ENCODE measurements at regions not wholly inside any gene's neighbourhood (a gene's known extent, or its start where the extent isn't known, plus 50 kb on each side); places are given as distances from the start of the nearest gene placed in this dataset.

GRCh38 chr3:168436245-168436724, 340.6 kb upstream of the GOLIM4 start:
- H3K36me3 Mint-ChIP-seq (ENCODE audit: low read depth): no peaks in the 10 kb centered on the region
- DNase-seq (no peak), ATAC-seq (ENCODE audit: low read depth) (no peak)
- H3K4me1 Mint-ChIP-seq: no peaks in the 10 kb centered on the region
- ChIA-PET CTCF (no interaction called here), POLR2A (no interaction called here)
- intact Hi-C loops (cut with micrococcal nuclease): no loop called here
- H3K27me3 Mint-ChIP-seq: no peaks in the 10 kb centered on the region
- H3K9me3 Mint-ChIP-seq: no peaks in the 10 kb centered on the region
- H3K27ac Mint-ChIP-seq: no peak overlapping the region
- no peak overlapping the region for H3K4me3 Mint-ChIP-seq
- TF ChIP-seq CTCF (IDR thresholded peaks at IDR 0.05): no peak

- H3K27ac Mint-ChIP-seq: no peak overlapping the region
- ATAC-seq (ENCODE audit: low read depth) (no peak), DNase-seq (no peak)
- no peaks in the 10 kb centered on the region for H3K27me3 Mint-ChIP-seq
- ChIA-PET POLR2A (no interaction called here), CTCF (no interaction called here)
- no peaks in the 10 kb centered on the region for H3K9me3 Mint-ChIP-seq
- no peak for TF ChIP-seq CTCF (IDR thresholded peaks at IDR 0.05)
- no peaks in the 10 kb centered on the region for H3K4me1 Mint-ChIP-seq
- intact Hi-C loops (cut with micrococcal nuclease): no loop called here
- no peak overlapping the region for H3K4me3 Mint-ChIP-seq
- no peaks in the 10 kb centered on the region for H3K36me3 Mint-ChIP-seq (ENCODE audit: low read depth)
These were observed 335.8 kb upstream of the GOLIM4 start for GRCh38 chr3:168431491-168431890.

DNA sequence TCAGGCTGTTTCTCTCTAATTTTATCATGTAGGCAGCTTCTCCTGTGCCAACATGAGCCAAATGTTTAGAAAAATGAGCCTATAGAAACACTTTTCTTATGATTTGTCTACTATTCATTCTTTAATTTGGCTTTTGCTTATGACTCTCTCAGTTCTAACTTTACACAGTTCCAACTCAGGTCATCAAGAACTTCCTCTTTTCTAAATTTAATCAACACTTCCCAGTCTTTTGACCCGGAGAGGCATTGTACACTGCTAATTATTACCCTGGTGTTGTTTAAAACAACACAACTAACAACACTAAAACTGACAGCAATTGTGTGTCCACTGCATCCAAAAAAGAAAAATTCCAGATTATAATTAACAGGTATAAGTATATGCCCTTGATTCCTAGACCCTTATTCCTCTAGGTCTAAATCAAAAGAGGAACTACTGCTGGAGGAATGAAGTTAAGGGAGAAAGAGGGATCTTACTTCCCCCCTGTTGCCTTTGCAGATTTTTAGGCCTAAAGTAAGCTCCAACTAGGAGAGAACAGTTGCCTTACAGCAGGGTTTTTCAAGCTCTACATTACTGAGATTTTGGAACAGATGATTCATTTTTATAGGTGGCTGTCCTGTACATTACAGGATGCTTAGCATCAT, 332.2 kb upstream of the GOLIM4 start:
- ATAC-seq (ENCODE audit: low read depth) (no peak), DNase-seq (no peak)
- intact Hi-C loops (cut with micrococcal nuclease): no loop called here
- no peaks in the 10 kb centered on the region for H3K27me3 Mint-ChIP-seq
- TF ChIP-seq CTCF (IDR thresholded peaks at IDR 0.05): no peak
- no peak overlapping the region for H3K4me3 Mint-ChIP-seq
- H3K9me3 Mint-ChIP-seq: no peaks in the 10 kb centered on the region
- no peaks in the 10 kb centered on the region for H3K36me3 Mint-ChIP-seq (ENCODE audit: low read depth)
- ChIA-PET POLR2A (no interaction called here), CTCF (no interaction called here)
- H3K27ac Mint-ChIP-seq: no peak overlapping the region
- H3K4me1 Mint-ChIP-seq: no peaks in the 10 kb centered on the region

DNA sequence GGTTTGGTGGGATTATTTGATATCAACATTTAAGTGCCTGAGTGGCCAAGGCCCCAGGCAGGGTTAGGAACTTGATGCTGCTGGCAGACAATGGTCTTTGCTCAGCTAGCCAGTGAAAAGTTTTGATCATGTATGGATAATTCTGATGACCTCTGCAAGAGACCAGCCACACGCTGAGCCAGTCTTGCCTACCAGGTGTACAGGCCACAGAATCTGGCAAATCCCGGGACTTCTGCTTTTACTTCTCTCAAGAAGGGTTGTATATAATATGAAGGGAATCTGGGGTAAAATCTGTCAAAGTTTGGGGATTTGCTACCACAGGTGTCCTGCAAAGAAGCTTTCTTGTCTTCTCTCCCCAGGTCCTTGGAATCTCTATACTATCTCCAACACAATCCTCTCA, 331.4 kb upstream of the GOLIM4 start:
- Mint-ChIP-seq H3K36me3 (ENCODE audit: low read depth) (no peaks in the 10 kb centered on the region), H3K27me3 (no peaks in the 10 kb centered on the region), H3K9me3 (no peaks in the 10 kb centered on the region), H3K4me1 (no peaks in the 10 kb centered on the region), H3K4me3 (no peak overlapping the region), H3K27ac (no peak overlapping the region)
- POLR2A ChIA-PET: no interaction called here
- intact Hi-C loops (cut with micrococcal nuclease): no loop called here
- no peak for ATAC-seq (ENCODE audit: low read depth)
- CTCF ChIA-PET: no interaction called here
- DNase-seq: no peak
- no peak for TF ChIP-seq CTCF (IDR thresholded peaks at IDR 0.05)

DNA sequence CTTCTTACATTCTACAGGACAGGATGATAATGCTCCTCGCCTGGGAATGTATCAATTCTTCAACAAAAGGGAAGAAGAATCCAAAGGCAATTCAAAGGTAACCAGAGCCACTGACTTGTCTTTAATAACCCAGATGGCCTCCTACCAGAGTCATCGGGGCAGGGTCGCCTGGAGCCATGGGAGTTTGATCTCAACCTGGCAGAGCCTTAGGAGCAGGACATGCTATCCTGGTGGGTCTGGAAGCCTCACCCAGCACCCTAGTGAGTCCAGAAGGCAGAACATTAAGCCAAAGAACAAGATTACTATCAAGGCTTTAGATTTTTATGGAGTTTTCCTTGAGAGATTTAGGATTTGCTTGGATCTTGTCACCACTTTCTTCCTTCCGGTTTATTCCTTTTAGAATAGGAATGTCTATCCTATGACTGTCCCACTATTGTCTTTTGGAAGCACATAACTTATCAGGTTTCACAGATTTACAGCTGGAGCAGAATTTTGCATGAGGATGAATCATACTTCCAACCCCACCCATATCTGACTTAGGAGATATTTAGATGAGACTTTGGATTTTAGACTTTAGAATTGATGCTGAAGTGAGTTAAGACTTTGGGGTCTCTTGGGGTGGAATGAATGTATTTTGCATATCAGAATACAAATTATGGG, 330.3 kb upstream of the GOLIM4 start:
- Mint-ChIP-seq H3K9me3 (no peaks in the 10 kb centered on the region), H3K4me3 (no peak overlapping the region), H3K4me1 (no peaks in the 10 kb centered on the region), H3K27ac (no peak overlapping the region), H3K27me3 (no peaks in the 10 kb centered on the region), H3K36me3 (ENCODE audit: low read depth) (no peaks in the 10 kb centered on the region)
- ChIA-PET POLR2A (no interaction called here), CTCF (no interaction called here)
- intact Hi-C loops (cut with micrococcal nuclease): no loop called here
- DNase-seq: no peak
- TF ChIP-seq CTCF (IDR thresholded peaks at IDR 0.05): no peak
- ATAC-seq (ENCODE audit: low read depth): no peak
